ENCODE measurements at regions not wholly inside any gene's neighbourhood (a gene's known extent, or its start where the extent isn't known, plus 50 kb on each side); places are given as distances from the start of the nearest gene placed in this dataset.

- H3K79me1 ChIP-seq (replicated peaks; ENCODE audit: low read length, poor library complexity, severe bottlenecking): no peaks in the 10 kb centered on the region
- peaks cover 35 to 80% of the 10 kb centered on the region in 2 experiments for H3K27me3 ChIP-seq (ENCODE audit: control insufficient read depth in 1 of 2, insufficient read depth in 1 of 2, low read length in 2 of 2)
- no peak overlapping the region for H2BK5ac ChIP-seq (ENCODE audit: low read depth, low read length, poor library complexity, severe bottlenecking)
- H4K91ac ChIP-seq (ENCODE audit: low read length): no peak overlapping the region
- H2AK5ac ChIP-seq (ENCODE audit: low read length, severe bottlenecking): no peak overlapping the region
- peaks cover 4% of the 10 kb centered on the region for H3K4me1 ChIP-seq (ENCODE audit: control insufficient read depth, insufficient read depth, low read depth, low read length)
- no peak overlapping the region for H3K18ac ChIP-seq (ENCODE audit: low read depth in 1 of 2, low read length in 2 of 2)
- no peak for DNase-seq
- H2BK12ac ChIP-seq (ENCODE audit: low read length in 2 of 2): no peak overlapping the region
- no peaks in the 10 kb centered on the region for H3K36me3 ChIP-seq (ENCODE audit: control insufficient read depth in 1 of 2, insufficient read depth in 2 of 2, low read depth in 1 of 2, low read length in 2 of 2)
- H3K4me2 ChIP-seq (ENCODE audit: low read length, poor library complexity, severe bottlenecking): no peak overlapping the region
- no peak overlapping the region for H3K14ac ChIP-seq (ENCODE audit: low read length in 2 of 2)
- no peak overlapping the region for H2AFZ ChIP-seq (ENCODE audit: low read depth, low read length)
- H3K4ac ChIP-seq (ENCODE audit: low read depth in 1 of 2, low read length in 2 of 2): no peak overlapping the region
- no peak overlapping the region for H2BK120ac ChIP-seq (ENCODE audit: low read depth, low read length)
- no peak overlapping the region for H4K8ac ChIP-seq (ENCODE audit: low read length)
- H3K27ac ChIP-seq (ENCODE audit: low read length, poor library complexity, severe bottlenecking): no peak overlapping the region
- H2BK15ac ChIP-seq (ENCODE audit: low read depth, poor library complexity, severe bottlenecking): no peak overlapping the region
- no peaks in the 10 kb centered on the region for H3K9me3 ChIP-seq (ENCODE audit: control insufficient read depth, low read length)
- no peak overlapping the region for H3K23ac ChIP-seq (ENCODE audit: low read length in 2 of 2)
- no peak overlapping the region for H3K4me3 ChIP-seq (ENCODE audit: insufficient read depth in 1 of 2, low read depth in 1 of 2, low read length in 2 of 2)
- WGBS: 49% methylated on average over 3 of the region's 3 CpGs
- H3K9ac ChIP-seq (ENCODE audit: low read length): no peak overlapping the region
Observed at GRCh38 chr15:69834761-69835160, 263.0 kb downstream of the TLE3 start.

GRCh38 chr15:69836048-69836447 lies 261.7 kb downstream of the TLE3 start:
- Histone ChIP-seq H4K91ac (ENCODE audit: low read length) (no peak overlapping the region), H3K14ac (ENCODE audit: low read length in 2 of 2) (no peak overlapping the region), H3K79me1 (replicated peaks; ENCODE audit: low read length, poor library complexity, severe bottlenecking) (no peaks in the 10 kb centered on the region), H3K36me3 (ENCODE audit: control insufficient read depth in 1 of 2, insufficient read depth in 2 of 2, low read depth in 1 of 2, low read length in 2 of 2) (no peaks in the 10 kb centered on the region), H3K4me2 (ENCODE audit: low read length, poor library complexity, severe bottlenecking) (no peak overlapping the region), H3K27me3 (ENCODE audit: control insufficient read depth in 1 of 2, insufficient read depth in 1 of 2, low read length in 2 of 2) (peaks cover 35 to 76% of the 10 kb centered on the region in 2 experiments), H2BK120ac (ENCODE audit: low read depth, low read length) (no peak overlapping the region), H3K18ac (ENCODE audit: low read depth in 1 of 2, low read length in 2 of 2) (no peak overlapping the region), H3K4ac (ENCODE audit: low read depth in 1 of 2, low read length in 2 of 2) (no peak overlapping the region), H3K4me3 (ENCODE audit: insufficient read depth in 1 of 2, low read depth in 1 of 2, low read length in 2 of 2) (no peak overlapping the region), H3K9ac (ENCODE audit: low read length) (no peak overlapping the region), H4K8ac (ENCODE audit: low read length) (no peak overlapping the region), H2AFZ (ENCODE audit: low read depth, low read length) (no peak overlapping the region), H3K27ac (ENCODE audit: low read length, poor library complexity, severe bottlenecking) (no peak overlapping the region), H2BK12ac (ENCODE audit: low read length in 2 of 2) (no peak overlapping the region), H2BK15ac (ENCODE audit: low read depth, poor library complexity, severe bottlenecking) (peak overlapping the region; percentile 2), H3K4me1 (ENCODE audit: control insufficient read depth, insufficient read depth, low read depth, low read length) (peaks cover 1% of the 10 kb centered on the region), H2AK5ac (ENCODE audit: low read length, severe bottlenecking) (no peak overlapping the region), H3K9me3 (ENCODE audit: control insufficient read depth, low read length) (peaks cover 5% of the 10 kb centered on the region), H2BK5ac (ENCODE audit: low read depth, low read length, poor library complexity, severe bottlenecking) (no peak overlapping the region), H3K23ac (ENCODE audit: low read length in 2 of 2) (no peak overlapping the region)
- DNase-seq: no peak
- WGBS: 93% methylated on average over 3 of the region's 3 CpGs

- no peaks in the 10 kb centered on the region for H3K79me1 ChIP-seq (replicated peaks; ENCODE audit: low read length, poor library complexity, severe bottlenecking)
- no peak overlapping the region for H2BK15ac ChIP-seq (ENCODE audit: low read depth, poor library complexity, severe bottlenecking)
- WGBS: 84% methylated on average over 10 of the region's 10 CpGs
- H2BK120ac ChIP-seq (ENCODE audit: low read depth, low read length): no peak overlapping the region
- H2BK5ac ChIP-seq (ENCODE audit: low read depth, low read length, poor library complexity, severe bottlenecking): no peak overlapping the region
- H3K9me3 ChIP-seq (ENCODE audit: control insufficient read depth, low read length): peaks cover 5% of the 10 kb centered on the region
- H3K4me3 ChIP-seq (ENCODE audit: insufficient read depth in 1 of 2, low read depth in 1 of 2, low read length in 2 of 2): no peak overlapping the region
- no peak overlapping the region for H2AFZ ChIP-seq (ENCODE audit: low read depth, low read length)
- no peak overlapping the region for H4K91ac ChIP-seq (ENCODE audit: low read length)
- H3K27ac ChIP-seq (ENCODE audit: low read length, poor library complexity, severe bottlenecking): no peak overlapping the region
- peak overlapping the region in 1 of 2 experiments; percentile 54 for H2BK12ac ChIP-seq (ENCODE audit: low read length in 2 of 2)
- no peak overlapping the region for H3K23ac ChIP-seq (ENCODE audit: low read length in 2 of 2)
- H2AK5ac ChIP-seq (ENCODE audit: low read length, severe bottlenecking): no peak overlapping the region
- H3K14ac ChIP-seq (ENCODE audit: low read length in 2 of 2): no peak overlapping the region
- no peaks in the 10 kb centered on the region for H3K36me3 ChIP-seq (ENCODE audit: control insufficient read depth in 1 of 2, insufficient read depth in 2 of 2, low read depth in 1 of 2, low read length in 2 of 2)
- H4K8ac ChIP-seq (ENCODE audit: low read length): no peak overlapping the region
- no peak overlapping the region for H3K4ac ChIP-seq (ENCODE audit: low read depth in 1 of 2, low read length in 2 of 2)
- H3K4me1 ChIP-seq (ENCODE audit: control insufficient read depth, insufficient read depth, low read depth, low read length): peaks cover 1% of the 10 kb centered on the region
- peaks cover 35 to 77% of the 10 kb centered on the region in 2 experiments for H3K27me3 ChIP-seq (ENCODE audit: control insufficient read depth in 1 of 2, insufficient read depth in 1 of 2, low read length in 2 of 2)
- H3K9ac ChIP-seq (ENCODE audit: low read length): no peak overlapping the region
- DNase-seq: no peak
- H3K18ac ChIP-seq (ENCODE audit: low read depth in 1 of 2, low read length in 2 of 2): no peak overlapping the region
- H3K4me2 ChIP-seq (ENCODE audit: low read length, poor library complexity, severe bottlenecking): no peak overlapping the region
Observed at GRCh38 chr15:69836526-69837230, 261.0 kb downstream of the TLE3 start.

- WGBS: no CpG with 5 or more reads among the region's 1 CpG
Observed at GRCh38 chr15:69838338-69838737, 259.4 kb downstream of the TLE3 start.

More at GRCh38 chr15:69838338-69838737, 259.4 kb downstream of the TLE3 start:
- Histone ChIP-seq H3K9me3 (ENCODE audit: control insufficient read depth, low read length) (peaks cover 5% of the 10 kb centered on the region), H2BK5ac (ENCODE audit: low read depth, low read length, poor library complexity, severe bottlenecking) (no peak overlapping the region), H3K4ac (ENCODE audit: low read depth in 1 of 2, low read length in 2 of 2) (no peak overlapping the region), H3K4me2 (ENCODE audit: low read length, poor library complexity, severe bottlenecking) (no peak overlapping the region), H3K27ac (ENCODE audit: low read length, poor library complexity, severe bottlenecking) (no peak overlapping the region), H3K14ac (ENCODE audit: low read length in 2 of 2) (no peak overlapping the region), H2AK5ac (ENCODE audit: low read length, severe bottlenecking) (no peak overlapping the region), H2BK12ac (ENCODE audit: low read length in 2 of 2) (no peak overlapping the region), H3K4me3 (ENCODE audit: insufficient read depth in 1 of 2, low read depth in 1 of 2, low read length in 2 of 2) (no peak overlapping the region), H3K4me1 (ENCODE audit: control insufficient read depth, insufficient read depth, low read depth, low read length) (peaks cover 1% of the 10 kb centered on the region), H3K9ac (ENCODE audit: low read length) (no peak overlapping the region), H3K79me1 (replicated peaks; ENCODE audit: low read length, poor library complexity, severe bottlenecking) (no peaks in the 10 kb centered on the region), H3K27me3 (ENCODE audit: control insufficient read depth in 1 of 2, insufficient read depth in 1 of 2, low read length in 2 of 2) (peaks cover 30 to 82% of the 10 kb centered on the region in 2 experiments), H4K8ac (ENCODE audit: low read length) (no peak overlapping the region), H2BK15ac (ENCODE audit: low read depth, poor library complexity, severe bottlenecking) (no peak overlapping the region), H3K23ac (ENCODE audit: low read length in 2 of 2) (no peak overlapping the region), H4K91ac (ENCODE audit: low read length) (no peak overlapping the region), H2AFZ (ENCODE audit: low read depth, low read length) (no peak overlapping the region), H3K36me3 (ENCODE audit: control insufficient read depth in 1 of 2, insufficient read depth in 2 of 2, low read depth in 1 of 2, low read length in 2 of 2) (no peaks in the 10 kb centered on the region), H2BK120ac (ENCODE audit: low read depth, low read length) (no peak overlapping the region), H3K18ac (ENCODE audit: low read depth in 1 of 2, low read length in 2 of 2) (no peak overlapping the region)
- DNase-seq: no peak
